ENCODE measurements at regions not wholly inside any gene's neighbourhood (a gene's known extent, or its start where the extent isn't known, plus 50 kb on each side); places are given as distances from the start of the nearest gene placed in this dataset.

DNA sequence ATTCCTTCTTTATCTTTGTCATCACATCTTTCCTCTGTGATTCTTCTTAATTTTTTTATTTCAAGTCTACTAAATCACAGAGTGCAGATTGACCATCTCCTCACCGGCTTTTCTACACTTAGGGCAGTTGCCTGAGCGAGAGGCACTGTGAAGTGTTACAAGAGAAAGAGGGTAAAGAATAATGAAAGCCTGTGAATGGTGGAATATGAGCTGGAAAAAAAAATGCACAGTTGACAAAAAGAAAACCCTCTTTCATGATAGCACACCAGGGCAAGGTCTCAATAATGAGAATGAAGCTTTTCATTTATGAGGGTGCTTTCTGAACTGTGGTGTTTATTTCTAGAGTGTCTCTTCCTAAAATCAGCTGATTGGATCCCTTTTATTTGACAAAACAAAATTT is 106.2 kb upstream of the PDE3A start:
- no peak for DNase-seq (ENCODE audit: extremely low read depth, low read depth)
- TF ChIP-seq, protein P1, sequence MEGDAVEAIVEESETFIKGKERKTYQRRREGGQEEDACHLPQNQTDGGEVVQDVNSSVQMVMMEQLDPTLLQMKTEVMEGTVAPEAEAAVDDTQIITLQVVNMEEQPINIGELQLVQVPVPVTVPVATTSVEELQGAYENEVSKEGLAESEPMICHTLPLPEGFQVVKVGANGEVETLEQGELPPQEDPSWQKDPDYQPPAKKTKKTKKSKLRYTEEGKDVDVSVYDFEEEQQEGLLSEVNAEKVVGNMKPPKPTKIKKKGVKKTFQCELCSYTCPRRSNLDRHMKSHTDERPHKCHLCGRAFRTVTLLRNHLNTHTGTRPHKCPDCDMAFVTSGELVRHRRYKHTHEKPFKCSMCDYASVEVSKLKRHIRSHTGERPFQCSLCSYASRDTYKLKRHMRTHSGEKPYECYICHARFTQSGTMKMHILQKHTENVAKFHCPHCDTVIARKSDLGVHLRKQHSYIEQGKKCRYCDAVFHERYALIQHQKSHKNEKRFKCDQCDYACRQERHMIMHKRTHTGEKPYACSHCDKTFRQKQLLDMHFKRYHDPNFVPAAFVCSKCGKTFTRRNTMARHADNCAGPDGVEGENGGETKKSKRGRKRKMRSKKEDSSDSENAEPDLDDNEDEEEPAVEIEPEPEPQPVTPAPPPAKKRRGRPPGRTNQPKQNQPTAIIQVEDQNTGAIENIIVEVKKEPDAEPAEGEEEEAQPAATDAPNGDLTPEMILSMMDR (IDR thresholded peaks at IDR 0.05; ENCODE audit: low read depth, low read length, missing control alignments), result no peak
- no peak overlapping the region for H3K4me3 ChIP-seq (replicated peaks; ENCODE audit: low read depth, low read length)

DNA sequence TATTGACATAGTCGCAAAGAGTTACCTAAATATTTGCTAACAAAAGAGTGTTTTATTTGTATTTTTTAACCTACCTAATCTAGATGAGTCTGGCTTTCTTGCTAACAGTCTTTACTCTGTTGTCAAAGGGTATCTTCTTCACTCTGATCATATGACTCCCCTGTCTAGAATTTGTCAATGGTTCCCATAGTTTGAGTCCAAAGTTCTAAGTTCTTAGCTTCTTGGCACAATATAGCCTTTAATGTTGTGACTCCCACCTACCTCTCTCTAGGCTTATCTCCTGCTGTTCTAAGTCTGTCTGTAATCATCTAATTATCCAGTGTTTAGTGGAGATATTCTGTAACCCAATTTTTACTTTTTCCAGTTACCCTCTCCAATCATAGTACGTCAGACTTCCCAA is 104.3 kb upstream of the PDE3A start:
- DNase-seq (ENCODE audit: extremely low read depth, low read depth), result no peak
- no peak overlapping the region for H3K4me3 ChIP-seq (replicated peaks; ENCODE audit: low read depth, low read length)
- TF ChIP-seq, protein P1 (IDR thresholded peaks at IDR 0.05; ENCODE audit: low read depth, low read length, missing control alignments), result no peak

DNA sequence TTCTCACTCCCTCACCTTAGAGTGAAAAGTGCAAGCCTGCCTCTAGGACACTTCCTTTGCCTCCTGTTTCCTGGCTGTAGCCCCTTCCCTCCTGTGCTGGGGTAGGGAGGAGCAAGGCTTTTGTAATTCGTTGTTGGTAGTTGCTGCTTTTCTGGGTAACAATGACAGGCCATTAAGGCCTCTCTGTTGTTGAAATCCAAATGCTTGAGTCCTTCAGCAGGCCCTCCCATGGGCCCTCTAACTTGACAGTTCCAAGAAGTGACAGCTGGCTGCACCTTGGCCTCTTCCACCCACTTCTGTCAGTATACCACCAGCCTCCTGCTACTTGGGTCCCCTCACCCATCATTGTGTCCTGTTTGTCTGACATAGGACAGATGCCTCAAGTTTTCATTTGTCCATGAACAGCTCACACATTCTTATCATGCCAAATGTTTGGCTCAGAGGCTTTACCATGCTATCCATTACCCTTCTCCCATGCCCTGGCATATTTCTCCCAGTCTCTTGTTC is 103.7 kb upstream of the PDE3A start:
- TF ChIP-seq, protein P1 (IDR thresholded peaks at IDR 0.05; ENCODE audit: low read depth, low read length, missing control alignments), result no peak
- H3K4me3 ChIP-seq (replicated peaks; ENCODE audit: low read depth, low read length), result no peak overlapping the region
- DNase-seq (ENCODE audit: extremely low read depth, low read depth), result no peak

DNA sequence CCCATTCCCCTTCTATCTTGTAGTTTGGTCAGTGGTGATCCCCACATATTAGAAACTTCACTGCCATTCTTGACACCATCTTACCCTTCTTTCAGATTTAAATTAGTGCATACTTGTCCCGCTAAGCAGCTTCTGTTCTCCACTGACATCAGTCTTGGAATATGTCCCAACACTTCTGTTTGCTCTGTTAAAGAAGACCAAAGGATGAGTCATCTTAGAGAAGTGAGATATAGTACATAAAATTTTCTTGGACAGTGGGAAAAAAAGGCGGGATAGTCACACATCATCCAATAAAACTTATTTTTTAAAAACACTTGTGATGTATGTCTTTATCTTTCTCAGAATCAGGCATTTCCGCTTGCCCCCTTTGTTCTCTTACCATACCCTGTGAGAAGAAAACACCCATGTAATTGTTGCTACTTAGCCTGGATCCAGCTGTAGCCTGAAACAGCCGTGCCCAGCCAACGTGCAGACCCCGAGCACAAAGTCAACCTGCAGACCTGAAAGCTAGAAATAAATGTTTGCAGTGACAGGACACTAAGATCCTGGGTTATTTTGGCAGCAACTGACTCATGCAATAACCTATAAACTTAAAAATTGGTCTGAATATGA is 100.1 kb upstream of the PDE3A start:
- no peak for DNase-seq (ENCODE audit: extremely low read depth, low read depth)
- H3K4me3 ChIP-seq (replicated peaks; ENCODE audit: low read depth, low read length), result no peak overlapping the region
- TF ChIP-seq, protein P1 (IDR thresholded peaks at IDR 0.05; ENCODE audit: low read depth, low read length, missing control alignments), result no peak

DNA sequence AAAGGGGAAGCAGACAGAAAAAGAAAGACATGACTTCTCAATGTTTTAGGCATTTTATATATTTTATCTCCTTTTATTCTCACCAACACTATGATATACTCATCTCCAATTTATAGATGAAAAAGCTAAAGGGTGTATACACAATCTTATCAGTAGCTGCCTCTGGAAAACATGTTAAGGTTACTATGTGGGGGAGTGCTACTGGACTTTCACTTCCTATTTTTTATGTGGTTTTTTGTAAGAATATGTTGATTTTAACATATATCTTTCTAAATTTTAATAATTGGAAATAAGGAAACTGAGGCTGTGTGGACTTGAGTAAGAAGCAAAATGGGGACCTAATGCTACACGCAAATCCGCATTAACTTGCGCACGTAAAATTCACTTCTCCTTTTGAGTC is 99.6 kb upstream of the PDE3A start:
- no peak for DNase-seq (ENCODE audit: extremely low read depth, low read depth)

DNA sequence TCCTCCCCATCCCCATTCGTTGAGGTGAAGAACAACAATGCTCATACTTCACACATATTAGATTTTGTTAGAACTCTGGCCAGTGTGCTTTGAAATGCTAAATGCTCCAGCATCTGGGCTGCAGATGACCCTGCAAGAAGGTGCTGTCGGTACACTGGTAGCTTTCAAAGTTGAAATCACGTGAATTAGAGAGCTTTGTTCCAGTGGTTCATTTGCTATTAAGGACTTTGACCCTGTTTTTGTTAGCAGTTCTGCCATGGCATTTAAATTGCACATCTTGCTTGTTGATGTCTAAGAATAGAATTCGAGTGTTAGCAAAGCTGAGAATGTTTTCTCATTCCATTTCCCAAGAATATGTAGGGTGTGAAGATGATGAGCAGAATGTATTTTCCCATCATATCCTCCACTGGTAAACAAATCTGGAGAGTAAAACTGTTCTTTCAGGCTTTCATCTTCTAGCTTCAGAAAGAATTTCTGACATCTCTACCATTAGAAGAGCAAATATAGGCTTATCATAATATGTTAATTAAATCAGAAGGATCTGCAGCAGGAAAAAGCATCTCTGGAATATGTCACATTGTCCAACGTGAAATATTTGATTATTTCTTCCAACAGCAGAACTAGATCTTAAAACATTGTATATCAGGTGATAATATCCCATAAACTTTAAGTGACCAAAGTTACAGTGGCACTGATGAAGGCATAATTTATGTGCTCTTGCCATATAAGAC is 98.8 kb upstream of the PDE3A start:
- TF ChIP-seq, protein P1 (IDR thresholded peaks at IDR 0.05; ENCODE audit: low read depth, low read length, missing control alignments), result no peak
- DNase-seq (ENCODE audit: extremely low read depth, low read depth), result no peak
- no peak overlapping the region for H3K4me3 ChIP-seq (replicated peaks; ENCODE audit: low read depth, low read length)

More for the DNA sequence above, 99.6 kb upstream of the PDE3A start:
- H3K4me3 ChIP-seq (replicated peaks; ENCODE audit: low read depth, low read length), result no peak overlapping the region
- TF ChIP-seq, protein P1 (IDR thresholded peaks at IDR 0.05; ENCODE audit: low read depth, low read length, missing control alignments), result no peak

All from HFF-Myc (cell line).